ENCODE measurements at regions not wholly inside any gene's neighbourhood (a gene's known extent, or its start where the extent isn't known, plus 50 kb on each side); places are given as distances from the start of the nearest gene placed in this dataset.

DNA sequence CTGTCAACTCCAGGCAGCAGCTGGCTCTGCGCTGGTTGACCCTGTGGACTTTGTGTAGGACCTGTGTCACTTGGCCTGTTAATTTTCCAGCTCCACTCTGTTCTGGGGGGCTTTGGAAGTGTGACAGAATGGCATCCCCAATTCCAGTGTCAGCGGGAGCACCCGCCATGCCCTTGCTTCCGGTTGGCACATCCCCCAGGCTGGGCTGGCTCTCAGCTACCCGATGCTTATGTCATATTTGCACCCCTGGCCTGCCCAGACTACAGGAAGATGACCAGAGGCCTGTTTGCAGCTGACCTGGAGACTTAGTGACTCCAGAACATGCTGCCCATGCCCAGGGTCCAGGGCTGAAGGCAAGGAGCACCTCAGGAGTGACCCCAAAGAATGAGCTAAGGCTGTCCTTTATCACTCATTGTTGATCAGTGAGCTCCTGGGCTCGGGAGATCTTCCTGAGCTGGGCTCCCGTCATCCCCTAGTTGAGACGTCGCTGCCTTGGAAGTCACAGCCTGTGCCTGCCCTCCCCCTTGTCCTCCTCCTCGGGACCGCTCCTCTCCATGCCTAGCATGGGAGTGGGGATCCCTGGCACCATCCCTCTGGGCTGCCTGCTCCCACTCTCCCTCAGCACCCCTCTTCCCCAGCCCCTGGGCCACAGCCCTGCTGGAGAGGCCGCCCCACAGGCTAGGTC lies 163.4 kb upstream of the RTL1 start:
- DNase-seq (ENCODE audit: low read depth): no peak

DNA sequence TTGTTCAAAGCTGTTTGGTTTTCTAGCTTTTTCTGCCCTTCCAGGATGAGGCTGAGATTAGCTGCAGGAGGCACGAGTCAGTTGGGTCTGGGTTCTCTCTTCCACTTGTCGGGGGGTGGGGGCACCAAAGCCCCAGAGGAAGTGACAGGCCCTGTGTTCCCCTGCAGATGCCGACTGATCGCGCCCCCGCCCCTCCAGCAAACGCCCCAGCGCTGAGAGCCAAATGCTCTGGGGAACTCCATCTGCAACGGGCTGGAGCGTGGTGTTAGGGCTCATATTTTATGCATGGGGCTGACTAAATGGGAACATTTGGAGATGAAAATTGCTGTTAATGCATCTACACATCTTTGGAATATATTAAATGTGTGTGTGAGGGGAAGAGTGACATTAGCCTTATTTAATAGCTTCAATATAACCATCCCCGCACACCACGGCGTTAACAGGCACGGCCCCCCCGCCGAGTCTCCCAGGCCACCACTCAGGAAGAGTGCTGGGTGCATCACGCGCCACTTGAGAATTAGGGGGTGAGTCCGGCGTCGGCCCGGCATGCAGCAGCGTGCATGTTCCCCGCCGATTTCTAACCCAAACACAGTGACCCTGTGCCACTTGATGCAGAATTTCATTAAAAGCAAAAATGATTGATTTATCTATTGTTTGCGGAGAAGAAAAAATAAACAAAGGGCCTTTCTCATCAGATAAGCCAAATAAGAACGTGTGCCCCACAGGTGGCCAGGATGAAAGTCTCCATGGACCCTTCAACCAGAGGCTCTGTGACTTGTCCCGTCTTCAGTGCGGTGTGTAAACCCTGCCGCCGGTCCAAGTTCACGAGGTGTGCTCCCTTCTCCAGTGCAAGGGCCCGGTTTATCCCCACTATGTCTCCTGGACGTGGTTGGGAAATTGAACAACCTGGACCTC lies 165.0 kb upstream of the RTL1 start:
- no peak for DNase-seq (ENCODE audit: low read depth)

DNA sequence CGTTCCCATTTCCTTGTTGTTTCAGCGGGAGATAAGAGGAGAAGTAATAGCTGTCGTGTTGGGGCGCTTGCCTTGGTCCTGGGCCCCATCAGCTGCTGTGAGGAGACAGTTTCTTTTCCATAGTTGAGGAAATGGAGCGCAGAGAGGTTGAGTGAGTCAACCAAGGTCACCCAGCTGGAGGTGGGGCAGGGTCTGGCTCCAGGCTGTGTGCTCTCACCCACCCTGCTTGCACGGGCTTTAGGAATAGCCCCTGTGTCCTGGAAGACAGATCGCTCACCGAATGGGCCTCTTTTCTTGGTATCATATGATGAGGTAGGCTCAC lies 165.7 kb upstream of the RTL1 start:
- no peak for DNase-seq (ENCODE audit: low read depth)

DNA sequence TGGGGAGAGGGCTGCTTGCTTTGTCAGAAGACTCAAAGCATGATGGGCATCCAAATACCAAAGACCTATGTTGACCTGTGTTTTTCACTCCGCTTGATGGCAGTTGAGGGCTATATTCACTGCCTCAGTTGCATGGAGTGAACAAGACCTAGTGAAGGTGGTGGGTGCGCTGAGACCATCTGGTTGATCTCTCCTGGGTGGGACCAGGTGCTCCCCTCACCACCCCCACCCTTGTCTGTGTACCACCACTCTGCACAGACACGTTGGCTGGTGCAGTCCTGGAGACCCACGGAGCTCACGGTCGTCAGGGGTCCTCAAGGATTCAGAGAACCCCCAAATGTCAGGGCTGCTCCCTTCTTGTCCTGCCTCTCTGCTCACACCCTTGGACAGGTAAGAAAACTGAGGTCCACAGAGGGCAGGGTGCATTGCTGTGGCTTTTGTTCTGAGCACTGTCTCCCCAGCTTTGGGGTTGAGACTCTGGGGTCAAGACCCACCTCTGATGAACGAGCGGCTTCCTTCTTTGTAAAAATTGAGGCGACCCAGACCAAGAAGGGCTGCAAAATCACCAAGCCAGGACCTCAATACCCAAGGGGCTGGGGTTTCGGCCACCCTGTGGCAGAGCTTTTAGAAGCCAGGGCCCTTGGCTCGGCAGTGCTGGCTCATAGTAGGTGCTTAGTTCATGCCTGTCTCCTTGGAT lies 166.3 kb upstream of the RTL1 start:
- DNase-seq (ENCODE audit: low read depth): no peak

DNA sequence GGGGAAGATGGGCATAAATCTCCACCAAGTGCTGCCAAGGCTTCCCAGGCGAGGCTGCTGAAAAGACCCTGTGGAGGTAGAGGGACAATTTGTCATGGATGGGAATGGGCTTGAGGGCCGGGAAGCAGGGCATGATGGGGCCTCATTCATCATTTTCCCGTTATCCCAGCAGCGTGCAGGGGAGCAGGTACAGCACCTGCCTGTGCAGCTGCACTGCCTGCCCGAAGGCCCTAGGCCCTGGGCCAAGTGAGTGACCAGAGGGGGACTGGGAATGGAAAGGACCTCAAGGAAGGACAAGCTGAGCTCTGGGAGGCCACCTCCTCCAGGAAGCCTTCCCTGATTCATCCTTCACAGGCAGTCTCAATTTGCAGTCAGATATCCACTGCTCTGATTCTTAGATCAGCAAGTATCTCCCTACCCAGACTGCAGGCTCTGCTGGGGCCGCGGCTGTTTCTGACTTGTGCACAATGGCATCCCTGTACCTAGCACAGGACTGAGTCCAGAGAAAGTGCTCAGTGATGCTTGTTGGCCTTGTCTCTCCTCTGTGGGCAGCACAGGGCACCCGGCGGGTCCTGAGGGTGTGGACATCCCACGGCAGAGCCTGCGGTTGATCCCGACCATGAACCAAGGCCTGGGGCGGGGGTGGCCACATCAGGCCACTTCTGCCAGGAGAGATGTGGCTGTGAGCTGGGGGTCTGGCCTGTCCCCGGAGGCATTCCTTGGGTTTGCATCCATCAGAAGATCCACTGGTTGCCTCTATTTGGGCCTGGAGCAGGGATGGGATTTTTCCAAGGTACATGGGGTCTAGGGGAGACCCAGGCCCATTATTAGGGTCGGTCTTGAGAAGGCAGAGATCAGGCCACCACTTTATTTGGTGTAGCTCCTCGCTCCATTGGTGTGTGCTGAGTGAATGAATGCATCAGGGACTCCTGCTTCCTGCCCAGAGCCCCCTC lies 167.3 kb upstream of the RTL1 start:
- DNase-seq (ENCODE audit: low read depth): no peak

DNA sequence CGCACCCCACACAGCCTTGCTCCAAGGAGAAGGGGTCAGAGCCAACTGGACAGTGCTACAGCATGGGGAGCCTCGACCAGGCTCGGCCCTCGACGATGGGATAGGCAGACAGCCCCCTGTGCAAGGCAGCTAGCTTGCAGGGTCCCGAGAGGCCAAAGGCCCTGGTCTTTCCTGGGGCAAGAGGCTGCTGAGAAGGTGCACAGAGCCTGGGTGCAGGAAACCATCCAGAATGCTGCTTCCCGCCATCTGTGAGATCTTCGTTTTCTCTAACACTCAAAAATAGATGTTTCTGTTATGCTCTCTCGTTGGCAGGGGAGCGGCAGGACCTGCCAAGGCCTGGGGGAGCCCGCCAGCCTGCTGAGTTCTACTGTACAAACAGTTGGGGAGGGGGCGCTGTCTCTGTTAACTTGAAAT lies 168.0 kb upstream of the RTL1 start:
- no peak for DNase-seq (ENCODE audit: low read depth)

DNA sequence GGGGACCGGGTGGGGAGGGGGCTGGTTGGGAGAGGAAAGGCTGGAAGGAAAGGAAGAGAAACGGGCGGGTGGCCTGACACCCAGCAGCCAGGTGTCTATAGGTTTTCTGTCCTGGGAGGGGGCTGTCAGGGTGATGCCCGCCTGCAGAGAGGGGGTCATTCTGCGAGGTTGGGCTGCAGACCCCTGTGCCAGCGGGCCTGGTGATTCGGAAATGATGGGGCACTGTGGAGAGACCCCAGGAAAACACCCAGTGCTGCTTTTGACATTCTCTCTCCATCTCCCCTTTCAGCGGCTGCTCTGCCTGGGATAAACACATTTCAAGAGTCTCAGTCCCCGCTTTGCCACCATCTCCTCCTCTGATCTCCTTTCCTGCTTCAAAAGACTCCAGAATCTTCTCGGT lies 168.5 kb upstream of the RTL1 start:
- no peak for DNase-seq (ENCODE audit: low read depth)

DNA sequence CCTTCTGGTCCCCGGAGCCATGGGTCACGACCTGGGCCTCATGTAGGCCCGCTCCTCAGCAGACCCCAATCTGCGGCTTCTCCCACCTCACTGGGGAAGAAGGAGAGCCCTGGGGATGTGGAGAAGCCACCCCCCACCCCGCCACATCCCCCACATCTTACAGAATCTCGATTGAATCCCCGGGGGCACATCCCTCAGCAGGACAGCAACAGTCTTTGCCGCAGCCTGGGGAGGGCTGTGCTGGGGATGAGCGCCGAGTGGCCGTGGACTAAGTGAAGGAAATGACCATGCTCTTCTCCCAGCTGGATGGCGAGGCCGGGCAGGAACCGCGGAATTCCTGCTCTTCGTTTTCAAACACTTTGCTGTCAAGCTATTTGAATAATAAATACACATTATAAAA lies 169.0 kb upstream of the RTL1 start:
- DNase-seq (ENCODE audit: low read depth): no peak

DNA sequence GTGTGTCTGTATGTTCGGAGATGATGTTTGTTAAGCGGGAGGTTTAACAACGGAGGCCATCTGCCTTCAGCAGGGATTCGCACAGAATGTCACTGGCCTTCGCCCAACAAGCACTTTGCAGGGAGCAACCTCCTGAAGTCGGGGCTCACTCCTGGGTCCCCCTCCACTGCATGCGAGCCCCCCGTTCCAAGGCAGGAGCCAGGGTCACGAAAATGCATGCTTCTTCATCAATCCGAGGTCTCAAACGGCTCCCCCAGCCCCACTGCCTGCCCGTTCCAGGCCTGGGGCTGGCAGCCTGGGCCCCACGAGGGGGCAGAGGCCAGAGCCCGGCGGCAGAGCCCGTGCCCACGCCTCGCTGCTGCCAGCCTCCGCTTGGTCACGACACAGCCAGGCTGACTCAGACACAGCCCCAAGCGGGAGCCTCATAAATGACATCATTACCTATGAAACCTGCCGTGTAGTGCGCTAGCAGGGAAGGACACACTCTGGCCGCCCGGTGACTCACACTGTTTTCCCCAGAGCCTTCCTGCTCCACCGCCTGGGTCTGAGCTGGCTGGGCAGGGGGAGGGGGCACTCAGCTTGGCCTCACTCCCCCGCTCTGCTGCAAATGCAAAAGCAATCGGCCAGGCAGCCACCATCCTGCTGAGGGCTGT lies 169.5 kb upstream of the RTL1 start:
- DNase-seq (ENCODE audit: low read depth): no peak

DNA sequence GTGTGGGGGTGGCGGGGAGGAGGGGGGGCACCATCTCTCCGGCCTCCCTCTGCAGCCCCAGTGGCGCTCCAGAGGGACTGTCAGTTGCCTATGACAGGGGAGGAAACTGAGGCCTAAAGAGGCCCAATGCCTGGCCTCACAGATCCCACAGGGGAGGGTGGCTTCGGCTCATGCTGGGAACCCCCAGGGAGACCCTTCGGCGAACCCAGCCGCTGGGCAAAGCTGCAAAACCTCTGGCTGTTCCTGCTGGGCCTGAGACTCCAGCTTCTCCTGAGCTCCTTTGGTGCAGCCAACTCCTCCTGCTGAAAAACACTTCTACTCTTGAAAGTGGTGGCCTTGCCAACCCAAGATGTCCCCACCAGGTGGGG lies 170.1 kb upstream of the RTL1 start:
- DNase-seq (ENCODE audit: low read depth): no peak

DNA sequence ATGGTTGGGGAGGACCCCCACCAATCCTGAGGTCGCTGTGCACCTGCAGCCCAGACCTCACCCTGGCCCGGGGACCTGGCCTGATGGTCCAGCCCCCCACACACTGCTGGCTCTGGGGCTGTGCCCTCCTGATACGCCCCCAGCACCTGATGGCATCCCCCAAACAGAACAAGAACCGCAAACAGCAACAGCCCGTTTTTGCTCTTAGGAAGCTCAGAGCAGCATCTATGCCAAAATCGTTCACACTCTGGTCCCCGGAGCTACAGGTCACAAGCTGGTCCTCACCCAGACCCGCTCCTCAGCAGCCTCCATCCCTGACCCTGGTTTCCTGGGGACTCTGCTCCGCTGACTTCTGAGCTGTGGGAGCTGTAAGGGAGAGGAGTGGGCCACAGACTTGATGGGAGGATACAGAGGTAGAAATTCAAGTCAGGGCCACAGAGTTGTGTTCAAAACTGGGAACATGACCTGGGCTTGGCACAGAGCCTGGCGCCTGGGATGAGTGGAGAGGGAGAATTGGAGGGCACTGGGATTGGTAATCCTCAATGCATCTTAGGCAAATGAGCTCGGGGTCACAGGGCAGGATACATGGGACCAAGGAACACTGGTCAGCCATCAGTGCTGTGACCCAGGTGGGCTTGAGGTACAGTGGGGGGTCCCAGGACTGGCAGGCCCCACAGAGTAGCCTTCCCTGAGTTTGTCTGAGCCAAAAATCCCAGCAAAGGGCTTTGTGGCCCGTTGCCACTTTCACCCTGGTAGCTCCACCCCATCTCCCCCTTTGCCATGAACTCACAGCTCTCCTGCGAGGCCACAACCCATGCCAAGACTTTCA lies 170.9 kb upstream of the RTL1 start:
- no peak for DNase-seq (ENCODE audit: low read depth)

DNA sequence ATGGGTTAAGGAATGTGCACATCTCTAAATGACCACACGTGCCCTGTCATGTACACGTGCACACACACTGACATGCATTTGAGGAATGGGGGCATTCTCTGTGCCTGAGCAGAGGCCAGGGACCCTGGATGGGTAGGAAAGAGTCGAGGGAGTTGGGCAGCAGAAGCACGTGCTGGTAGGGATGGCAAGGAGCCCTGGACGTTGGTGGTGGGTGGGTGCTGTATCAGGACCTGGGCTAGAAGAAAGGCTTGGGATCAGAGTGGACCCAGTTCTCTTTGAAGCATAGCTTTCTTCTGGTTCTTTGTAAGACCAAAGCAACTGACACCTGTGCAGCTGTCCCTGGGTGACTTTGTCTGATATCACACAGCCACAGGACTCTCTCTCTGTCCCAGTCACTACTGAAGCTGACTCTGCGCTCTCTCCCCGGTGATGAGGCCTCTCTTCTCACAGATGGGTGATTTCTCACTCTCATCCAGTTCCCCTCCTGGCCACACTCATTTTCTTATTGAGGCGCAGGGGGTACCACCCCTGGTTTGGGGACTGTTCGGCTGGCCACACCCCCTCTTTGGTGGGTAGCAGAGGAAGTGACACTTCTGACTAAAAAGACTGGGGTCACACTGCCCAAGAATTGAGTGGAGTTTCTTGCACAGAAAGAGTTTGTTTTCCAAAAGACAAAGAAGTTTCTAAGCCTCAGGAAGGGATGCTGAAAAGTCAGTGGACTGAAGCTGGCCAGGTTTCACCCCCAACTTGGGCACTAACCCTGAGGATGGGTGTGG lies 171.7 kb upstream of the RTL1 start:
- DNase-seq (ENCODE audit: low read depth): no peak

DNA sequence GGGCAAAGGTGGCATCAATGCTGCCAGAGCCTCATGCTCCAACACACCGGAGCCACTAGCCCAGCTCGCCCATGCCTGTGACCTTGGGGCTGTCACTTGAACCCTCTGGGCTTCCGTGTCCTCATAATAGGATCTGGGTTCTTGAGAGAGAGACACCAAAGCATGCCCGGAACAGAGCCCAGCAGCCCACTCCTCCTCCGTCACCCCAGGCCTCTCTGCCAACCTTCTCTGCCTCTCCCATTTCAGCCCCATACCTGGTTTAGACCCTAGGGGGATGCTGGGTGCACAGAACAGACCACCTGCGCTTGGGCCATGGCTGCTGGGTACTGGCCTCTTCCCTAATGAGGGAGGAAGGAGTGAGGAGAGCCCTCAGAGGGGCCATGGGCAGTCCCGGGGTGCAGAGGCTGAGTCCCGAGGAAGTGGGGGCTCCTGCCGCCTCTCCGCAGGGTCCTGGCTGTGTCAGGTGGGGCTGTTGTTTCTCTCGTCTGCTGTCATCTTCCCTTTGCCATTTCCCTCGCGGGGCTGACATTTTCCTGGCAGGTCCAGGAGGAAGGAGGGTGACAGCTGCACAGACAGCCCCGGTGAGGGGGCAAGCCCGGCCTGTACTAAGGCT lies 172.4 kb upstream of the RTL1 start:
- DNase-seq (ENCODE audit: low read depth): no peak

DNA sequence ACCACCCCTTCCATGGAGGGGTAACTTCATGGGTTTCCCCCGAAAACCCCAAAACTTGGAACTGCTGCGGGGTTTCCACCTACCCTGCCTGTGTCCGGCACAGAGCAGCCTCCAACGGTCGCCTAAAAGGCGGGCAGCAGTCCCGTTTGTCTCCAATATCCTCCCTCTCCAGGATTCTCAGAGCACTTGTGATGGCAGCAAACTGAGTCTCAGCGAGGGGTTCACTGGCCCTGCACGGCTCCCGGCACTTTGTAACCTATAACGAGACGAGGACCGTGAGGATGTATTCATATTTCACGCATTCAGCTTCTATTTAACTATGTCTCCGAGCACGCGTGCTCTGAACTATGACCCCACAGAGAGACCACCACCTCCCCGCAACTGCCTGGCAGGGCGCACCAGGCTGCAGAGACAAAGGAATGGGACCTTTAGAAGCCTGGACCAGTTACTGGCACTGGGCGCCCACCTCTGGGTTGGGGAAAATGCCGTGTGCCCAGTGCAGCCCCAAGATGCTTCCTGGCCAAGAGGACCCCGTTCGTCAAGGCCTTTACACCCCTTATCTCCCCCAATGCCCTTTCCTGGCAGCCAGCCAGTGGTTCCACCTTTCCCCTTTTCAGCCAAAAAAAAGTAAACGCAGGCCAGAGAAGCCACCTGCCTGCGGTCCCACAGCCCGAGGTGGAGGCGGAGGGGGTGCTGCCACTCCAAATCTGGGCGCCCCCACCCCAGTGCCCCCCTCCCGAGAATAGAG lies 173.1 kb upstream of the RTL1 start:
- DNase-seq (ENCODE audit: low read depth): no peak

DNA sequence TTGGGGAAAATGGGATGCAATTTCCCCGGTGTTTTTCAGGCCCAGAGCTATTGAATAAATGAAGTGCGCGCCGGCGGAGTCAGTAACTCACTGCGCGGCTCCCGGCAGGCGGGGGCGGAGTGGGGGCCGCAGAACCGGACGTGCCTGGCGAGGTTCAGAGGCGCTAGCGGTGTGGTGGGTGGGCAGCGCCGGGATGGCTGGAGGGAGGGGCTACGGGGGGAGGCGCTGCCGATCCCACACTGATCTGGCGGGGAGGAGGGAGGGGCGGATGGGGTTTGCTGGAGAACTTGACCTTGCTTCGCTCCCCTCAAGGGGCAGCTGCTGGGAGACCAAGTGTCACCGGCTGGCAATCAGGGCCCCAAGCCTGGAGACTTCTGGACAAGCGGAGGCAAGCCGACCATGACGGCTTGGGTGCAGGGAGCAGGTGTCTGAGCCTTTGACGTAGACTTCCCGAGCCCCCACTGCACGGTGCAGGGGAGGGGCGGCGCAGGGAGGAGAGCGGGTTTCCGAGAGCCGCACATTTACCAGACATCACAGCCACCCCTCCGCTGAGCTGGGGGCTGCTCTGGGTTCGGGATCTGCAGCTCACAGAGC lies 174.1 kb upstream of the RTL1 start:
- no peak for DNase-seq (ENCODE audit: low read depth)

DNA sequence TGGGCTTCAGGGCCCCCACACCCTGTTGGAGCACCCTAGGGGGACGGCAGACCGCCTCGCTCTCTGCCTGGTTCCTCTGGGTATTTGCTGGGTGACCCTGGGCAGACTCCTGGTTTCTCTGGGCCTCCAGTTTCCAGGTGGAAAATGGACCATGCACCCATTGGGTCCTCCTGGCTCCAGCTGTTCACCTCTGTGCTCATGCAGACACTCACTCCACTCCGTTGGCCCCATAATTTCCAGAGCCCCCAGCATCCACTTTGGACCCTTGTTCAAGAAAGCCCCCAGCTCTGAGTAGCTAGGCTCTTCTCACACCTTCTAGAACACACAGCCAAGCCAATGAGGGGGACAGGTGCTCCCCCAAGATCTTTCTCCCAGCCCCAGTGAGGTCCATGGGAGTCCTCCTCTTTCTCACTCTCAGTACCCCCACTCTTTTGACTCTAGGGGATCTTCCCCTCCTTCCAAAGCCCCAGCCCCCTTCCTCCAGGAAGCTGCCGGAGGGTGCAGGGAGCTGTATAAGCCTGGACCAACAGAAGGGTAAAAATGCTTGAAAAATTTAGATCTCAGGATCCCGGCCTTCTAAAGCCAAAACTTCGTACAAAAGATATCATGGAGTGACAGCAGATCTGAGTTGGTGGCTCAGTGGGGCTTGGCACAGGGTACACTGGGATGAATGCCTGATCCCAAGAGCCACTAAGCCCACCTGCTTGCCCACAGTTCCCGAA lies 174.8 kb upstream of the RTL1 start:
- DNase-seq (ENCODE audit: low read depth): no peak

DNA sequence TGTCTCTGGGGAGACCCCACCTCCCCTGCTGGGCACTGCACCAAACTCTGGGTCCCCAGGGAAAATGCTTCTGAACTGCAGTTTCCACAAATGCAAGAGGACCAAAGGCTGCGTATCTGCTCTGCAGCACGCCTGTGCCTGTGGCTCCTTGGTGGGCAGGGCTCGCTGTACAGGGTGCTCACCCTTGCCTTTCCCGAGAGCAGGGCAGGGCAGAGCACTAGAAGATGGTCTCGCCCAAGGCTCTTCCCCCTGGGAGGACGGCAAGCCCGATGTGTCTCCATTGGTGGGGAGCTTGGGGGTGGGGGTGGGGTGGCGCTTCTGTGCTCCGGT lies 175.3 kb upstream of the RTL1 start:
- DNase-seq (ENCODE audit: low read depth): no peak
